ENCODE measurements at regions not wholly inside any gene's neighbourhood (a gene's known extent, or its start where the extent isn't known, plus 50 kb on each side); places are given as distances from the start of the nearest gene placed in this dataset.

DNA sequence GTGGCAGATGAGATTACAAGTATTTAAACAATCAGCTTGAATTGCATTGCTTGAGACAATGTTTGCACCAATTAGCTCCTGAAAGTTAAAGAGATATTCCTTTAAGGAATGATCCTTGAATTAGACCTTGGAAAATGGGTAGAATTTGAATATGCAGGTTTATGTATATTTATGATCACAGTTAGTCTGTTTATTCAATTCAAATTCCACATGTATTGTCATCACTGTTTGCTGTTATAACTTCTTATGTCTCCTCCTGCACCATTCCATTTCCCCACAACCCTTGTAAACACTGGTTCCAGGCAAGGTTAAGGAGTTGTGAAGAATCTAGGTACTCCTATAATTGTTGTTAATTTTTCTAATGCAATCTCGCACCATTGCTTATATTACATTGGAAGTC, 518.2 kb upstream of the PBX1 start:
- no peaks in the 10 kb centered on the region for H3K36me3 Mint-ChIP-seq (ENCODE audit: insufficient read depth)
- H3K4me1 Mint-ChIP-seq (ENCODE audit: low read depth): no peaks in the 10 kb centered on the region
- H3K27me3 Mint-ChIP-seq (ENCODE audit: low read depth): no peaks in the 10 kb centered on the region
- ATAC-seq (no peak), DNase-seq (no peak)
- no peak overlapping the region for H3K4me3 Mint-ChIP-seq
- peaks cover 3% of the 10 kb centered on the region for H3K9me3 Mint-ChIP-seq

DNA sequence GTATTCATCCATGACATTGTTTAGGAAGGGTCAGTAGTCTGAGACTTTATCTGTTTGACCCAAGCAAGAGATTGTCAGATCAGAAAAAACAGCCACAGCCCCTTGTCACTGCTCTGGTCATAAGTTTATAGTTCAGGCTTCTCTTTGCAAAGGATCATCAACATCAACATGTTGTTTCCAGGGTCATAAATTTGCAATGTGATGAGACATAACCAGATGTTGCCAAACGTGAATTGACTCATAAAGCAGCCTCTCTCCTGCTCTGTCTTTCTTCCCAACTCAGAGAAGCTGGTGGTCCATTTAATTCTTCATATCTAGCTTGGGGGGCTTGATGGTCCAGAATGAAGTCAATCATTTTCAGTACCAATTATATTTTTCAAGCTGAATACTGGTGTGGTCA, 507.2 kb upstream of the PBX1 start:
- ATAC-seq (no peak), DNase-seq (no peak)
- no peaks in the 10 kb centered on the region for H3K4me1 Mint-ChIP-seq (ENCODE audit: low read depth)
- no peaks in the 10 kb centered on the region for H3K27me3 Mint-ChIP-seq (ENCODE audit: low read depth)
- H3K36me3 Mint-ChIP-seq (ENCODE audit: insufficient read depth): no peaks in the 10 kb centered on the region
- peaks cover 17% of the 10 kb centered on the region for H3K9me3 Mint-ChIP-seq
- no peak overlapping the region for H3K4me3 Mint-ChIP-seq

DNA sequence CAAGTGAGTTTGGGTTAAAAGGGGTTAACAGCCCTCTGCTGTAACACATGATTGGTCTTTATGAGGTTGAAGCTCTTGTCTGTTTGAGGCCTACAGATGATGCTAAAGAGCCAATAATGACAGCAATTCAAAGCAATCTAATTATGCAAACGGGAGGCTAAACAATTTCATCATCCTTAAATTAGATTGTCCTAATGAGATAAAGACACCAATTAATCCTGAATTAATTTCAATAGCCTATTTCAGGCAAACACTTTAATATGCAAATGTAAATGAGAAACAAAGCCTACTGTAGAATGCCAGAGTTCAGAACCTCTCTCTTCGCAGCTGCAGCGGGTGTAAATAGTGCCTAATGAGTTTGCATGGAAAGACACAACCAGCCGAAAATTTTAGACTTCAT, 504.7 kb upstream of the PBX1 start:
- no peaks in the 10 kb centered on the region for H3K36me3 Mint-ChIP-seq (ENCODE audit: insufficient read depth)
- peaks cover 18% of the 10 kb centered on the region for H3K9me3 Mint-ChIP-seq
- no peaks in the 10 kb centered on the region for H3K4me1 Mint-ChIP-seq (ENCODE audit: low read depth)
- no peak overlapping the region for H3K4me3 Mint-ChIP-seq
- no peaks in the 10 kb centered on the region for H3K27me3 Mint-ChIP-seq (ENCODE audit: low read depth)
- ATAC-seq: no peak
- DNase-seq: no peak

DNA sequence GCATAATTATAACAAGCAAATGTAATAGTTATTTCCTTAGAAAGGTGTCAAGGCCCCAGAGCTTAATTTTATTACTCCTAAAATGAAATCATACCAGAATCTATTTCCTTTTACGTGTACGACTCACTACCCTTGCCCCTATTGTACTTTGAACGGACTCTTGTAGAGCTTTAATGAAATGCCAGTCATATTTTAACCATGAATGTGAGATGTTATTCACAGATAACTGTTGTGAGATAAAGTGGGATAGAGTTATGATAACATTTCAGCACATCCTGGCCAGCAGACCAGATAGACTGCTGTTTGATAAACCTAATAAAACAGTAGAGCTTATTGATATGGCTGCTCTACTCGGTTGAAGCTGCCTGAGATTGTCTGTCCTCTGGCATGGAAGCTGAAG, 500.8 kb upstream of the PBX1 start:
- Mint-ChIP-seq H3K4me1 (ENCODE audit: low read depth) (no peaks in the 10 kb centered on the region), H3K36me3 (ENCODE audit: insufficient read depth) (no peaks in the 10 kb centered on the region), H3K4me3 (no peak overlapping the region), H3K27me3 (ENCODE audit: low read depth) (no peaks in the 10 kb centered on the region), H3K9me3 (peaks cover 20% of the 10 kb centered on the region)
- ATAC-seq (no peak), DNase-seq (no peak)

DNA sequence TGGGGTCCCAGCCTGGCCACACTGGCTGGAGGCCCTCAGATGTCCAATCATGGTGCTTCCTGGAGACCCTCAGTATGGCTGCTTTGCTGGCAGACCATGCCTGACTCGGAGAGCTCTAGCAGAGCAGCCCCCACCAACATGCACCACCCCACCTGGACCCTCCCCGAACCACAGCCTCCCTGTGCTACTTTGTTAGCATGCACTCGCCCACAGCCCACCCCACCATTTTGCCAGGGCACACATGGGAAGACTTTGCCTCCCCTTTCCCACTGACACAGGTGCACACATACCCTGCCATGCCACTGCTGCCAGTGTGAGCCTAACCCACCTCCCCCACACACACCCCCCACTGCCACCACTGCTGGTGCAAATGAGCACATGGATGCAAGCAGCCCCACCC, 497.5 kb upstream of the PBX1 start:
- Mint-ChIP-seq H3K4me1 (ENCODE audit: low read depth) (no peaks in the 10 kb centered on the region), H3K9me3 (peaks cover 10% of the 10 kb centered on the region), H3K27me3 (ENCODE audit: low read depth) (no peaks in the 10 kb centered on the region), H3K4me3 (no peak overlapping the region), H3K36me3 (ENCODE audit: insufficient read depth) (no peaks in the 10 kb centered on the region)
- peak in 1 of 2 donors; percentile 23 for ATAC-seq
- no peak for DNase-seq

DNA sequence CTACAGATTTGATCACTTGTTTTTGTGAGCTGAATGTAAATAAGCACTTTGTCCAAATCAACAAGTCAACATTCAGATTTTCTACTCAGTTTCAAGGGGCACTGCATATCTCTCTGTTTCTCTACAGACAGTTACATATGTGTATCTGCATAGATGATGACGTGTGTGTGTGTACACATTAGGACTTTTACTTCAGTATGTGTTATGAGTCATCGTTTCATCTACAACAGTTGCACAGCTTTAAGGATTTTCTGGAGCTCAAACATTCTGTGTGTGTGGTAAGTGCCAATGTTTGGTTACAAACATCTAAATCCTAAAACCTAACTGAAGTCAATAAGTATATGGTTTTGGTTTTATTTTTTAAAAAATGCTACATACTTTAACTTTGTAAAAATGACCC, 494.5 kb upstream of the PBX1 start:
- DNase-seq (no peak), ATAC-seq (no peak)
- H3K9me3 Mint-ChIP-seq: peaks cover 12% of the 10 kb centered on the region
- no peaks in the 10 kb centered on the region for H3K4me1 Mint-ChIP-seq (ENCODE audit: low read depth)
- no peak overlapping the region for H3K4me3 Mint-ChIP-seq
- H3K27me3 Mint-ChIP-seq (ENCODE audit: low read depth): no peaks in the 10 kb centered on the region
- H3K36me3 Mint-ChIP-seq (ENCODE audit: insufficient read depth): no peaks in the 10 kb centered on the region

DNA sequence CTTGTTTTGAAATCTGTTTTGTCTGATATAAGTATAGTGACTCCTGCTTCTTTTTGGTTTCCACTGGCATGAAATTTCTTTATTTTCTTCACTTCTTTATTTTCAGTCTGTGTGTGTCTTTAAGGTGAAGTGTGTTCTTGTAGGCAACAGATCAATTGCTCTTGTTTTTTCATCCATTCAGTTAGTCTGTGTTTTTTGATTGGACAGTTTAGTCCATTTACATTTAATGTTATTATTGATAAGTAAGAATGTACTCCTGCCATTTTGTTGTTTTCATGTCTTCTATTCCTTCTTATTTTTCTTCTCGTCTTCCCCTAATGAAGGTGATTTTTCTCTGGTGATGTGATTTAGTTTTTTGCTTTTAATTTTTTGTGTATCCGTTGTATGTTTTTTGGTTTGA, 487.7 kb upstream of the PBX1 start:
- Mint-ChIP-seq H3K4me3 (no peak overlapping the region), H3K36me3 (ENCODE audit: insufficient read depth) (no peaks in the 10 kb centered on the region), H3K27me3 (ENCODE audit: low read depth) (no peaks in the 10 kb centered on the region), H3K4me1 (ENCODE audit: low read depth) (no peaks in the 10 kb centered on the region), H3K9me3 (peaks cover 37% of the 10 kb centered on the region)
- ATAC-seq: no peak
- no peak for DNase-seq

DNA sequence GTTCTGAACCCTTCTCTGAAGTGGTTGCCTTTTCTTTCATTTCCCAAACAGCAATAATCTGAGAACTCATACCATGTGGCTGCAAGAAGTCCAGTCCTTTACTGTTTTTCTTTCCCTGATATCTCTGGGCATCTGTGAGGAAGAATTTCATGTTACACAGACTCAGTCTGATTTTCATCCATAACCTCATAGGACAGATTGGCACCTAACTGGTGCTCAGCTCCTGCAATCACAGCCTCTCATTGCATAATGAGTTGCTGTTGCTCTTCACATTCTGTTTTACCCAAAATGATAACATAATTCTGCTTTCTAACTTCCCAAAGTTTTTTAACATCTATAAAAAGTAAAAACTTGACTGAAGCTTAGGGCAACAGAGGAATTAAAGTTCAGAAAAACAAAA, 472.2 kb upstream of the PBX1 start:
- no peaks in the 10 kb centered on the region for H3K4me1 Mint-ChIP-seq (ENCODE audit: low read depth)
- H3K4me3 Mint-ChIP-seq: no peak overlapping the region
- H3K27me3 Mint-ChIP-seq (ENCODE audit: low read depth): no peaks in the 10 kb centered on the region
- H3K36me3 Mint-ChIP-seq (ENCODE audit: insufficient read depth): no peaks in the 10 kb centered on the region
- peaks cover 16% of the 10 kb centered on the region for H3K9me3 Mint-ChIP-seq
- no peak for ATAC-seq
- DNase-seq: no peak

DNA sequence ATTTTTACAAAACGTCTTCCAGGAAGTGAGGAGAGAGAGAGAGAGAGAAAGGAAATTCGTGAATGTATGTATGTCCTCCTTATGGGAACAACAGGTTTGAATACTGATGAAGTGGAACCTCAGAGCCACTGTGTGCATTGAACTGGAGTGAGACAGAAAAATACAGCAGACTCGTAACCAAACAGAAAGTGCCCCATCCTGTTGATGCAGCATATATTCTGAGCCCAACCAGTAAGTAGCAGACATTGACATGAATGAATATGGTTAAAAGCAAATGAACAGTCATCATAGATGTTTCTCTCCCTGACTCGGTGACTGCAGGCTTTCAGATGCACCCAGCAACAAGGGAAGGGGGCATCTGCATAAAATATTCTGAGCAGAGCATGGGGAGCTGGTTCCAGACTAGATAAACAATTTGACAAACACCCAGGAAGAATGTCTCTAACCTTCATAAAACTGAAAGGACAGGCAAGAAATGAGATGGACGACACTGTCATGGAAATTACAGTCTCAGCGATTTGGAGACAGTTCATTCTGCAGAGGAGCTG, 471.0 kb upstream of the PBX1 start:
- no peaks in the 10 kb centered on the region for H3K27me3 Mint-ChIP-seq (ENCODE audit: low read depth)
- peaks cover 18% of the 10 kb centered on the region for H3K9me3 Mint-ChIP-seq
- H3K36me3 Mint-ChIP-seq (ENCODE audit: insufficient read depth): no peaks in the 10 kb centered on the region
- no peaks in the 10 kb centered on the region for H3K4me1 Mint-ChIP-seq (ENCODE audit: low read depth)
- DNase-seq: no peak
- no peak overlapping the region for H3K4me3 Mint-ChIP-seq
- ATAC-seq: no peak

DNA sequence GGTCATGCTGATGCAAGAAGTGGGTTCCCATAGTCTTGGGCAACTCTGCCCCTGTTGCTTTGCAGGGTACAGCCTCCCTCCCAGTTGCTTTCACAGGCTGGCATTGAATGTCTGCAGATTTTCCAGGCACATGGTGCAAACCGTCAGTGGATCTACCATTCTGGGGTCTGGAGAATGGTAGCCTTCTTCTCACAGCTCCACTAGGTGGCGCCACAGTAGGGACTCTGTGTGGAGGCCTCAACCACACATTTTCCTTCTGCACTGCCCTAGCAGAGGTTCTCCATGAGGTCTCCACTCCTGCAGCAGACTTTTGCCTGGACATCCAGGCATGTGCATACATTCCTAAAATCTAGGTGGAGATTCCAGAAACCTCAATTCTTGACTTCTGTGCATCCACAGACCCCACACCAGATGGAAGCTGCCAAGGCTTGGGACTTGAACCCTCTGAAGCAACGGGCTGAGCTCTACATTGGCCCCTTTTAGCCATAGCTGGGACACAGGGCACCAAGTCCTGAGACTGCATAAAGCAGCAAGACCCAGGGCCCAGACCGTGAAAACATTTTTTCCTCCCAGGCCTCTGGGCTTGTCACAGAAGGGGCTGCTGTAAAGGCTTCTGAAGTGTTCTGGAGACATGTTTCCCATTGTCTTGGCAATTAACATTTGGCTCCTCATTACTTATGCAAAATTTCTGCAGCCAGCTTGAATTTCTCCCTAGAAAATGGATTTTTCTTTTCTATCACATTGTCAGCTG, 466.2 kb upstream of the PBX1 start:
- no peaks in the 10 kb centered on the region for H3K27me3 Mint-ChIP-seq (ENCODE audit: low read depth)
- DNase-seq: no peak
- ATAC-seq: no peak
- no peaks in the 10 kb centered on the region for H3K36me3 Mint-ChIP-seq (ENCODE audit: insufficient read depth)
- H3K4me1 Mint-ChIP-seq (ENCODE audit: low read depth): no peaks in the 10 kb centered on the region
- peaks cover 20% of the 10 kb centered on the region for H3K9me3 Mint-ChIP-seq
- H3K4me3 Mint-ChIP-seq: no peak overlapping the region

DNA sequence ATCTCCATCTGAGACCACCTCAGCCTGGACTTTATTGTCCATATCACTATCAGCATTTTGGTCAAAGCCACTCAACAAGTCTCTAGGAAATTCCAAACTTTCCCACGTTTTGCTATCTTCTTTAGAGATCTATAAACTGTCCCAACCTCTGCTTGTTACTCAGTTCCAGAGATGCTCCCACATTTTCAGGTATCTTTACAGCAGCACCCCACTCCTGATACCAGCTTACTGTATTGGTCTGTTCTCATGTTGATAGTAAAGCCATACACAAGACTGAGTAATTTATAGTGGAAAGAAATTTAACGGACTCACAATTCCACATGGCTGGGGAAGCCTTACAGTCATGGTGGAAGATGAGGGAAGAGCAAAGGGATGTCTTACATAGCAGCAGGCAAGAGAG, 465.4 kb upstream of the PBX1 start:
- Mint-ChIP-seq H3K4me3 (no peak overlapping the region), H3K4me1 (ENCODE audit: low read depth) (no peaks in the 10 kb centered on the region), H3K36me3 (ENCODE audit: insufficient read depth) (no peaks in the 10 kb centered on the region), H3K27me3 (ENCODE audit: low read depth) (no peaks in the 10 kb centered on the region), H3K9me3 (peaks cover 16% of the 10 kb centered on the region)
- ATAC-seq: no peak
- DNase-seq: no peak

DNA sequence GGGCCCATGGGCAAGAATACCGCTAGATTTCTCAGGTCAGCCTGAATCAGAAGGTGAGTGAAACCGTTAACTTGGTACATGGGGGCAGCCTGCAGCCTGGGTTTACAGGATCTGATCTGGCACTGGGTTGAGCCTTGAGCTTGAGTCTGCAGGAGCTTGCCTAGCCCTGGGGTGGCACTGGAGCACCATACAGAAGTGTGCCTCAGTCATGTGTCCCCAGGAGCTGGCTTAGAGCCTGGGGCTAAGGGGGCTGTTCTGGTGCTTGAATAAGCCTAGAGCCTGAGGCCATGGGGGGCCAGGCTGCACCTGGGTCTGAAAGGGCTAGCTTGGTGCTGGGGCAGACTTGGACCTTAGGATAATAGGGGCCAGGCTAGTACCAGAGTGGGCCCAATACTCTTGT, 457.2 kb upstream of the PBX1 start:
- H3K36me3 Mint-ChIP-seq (ENCODE audit: insufficient read depth): no peaks in the 10 kb centered on the region
- no peaks in the 10 kb centered on the region for H3K27me3 Mint-ChIP-seq (ENCODE audit: low read depth)
- DNase-seq: no peak
- H3K4me3 Mint-ChIP-seq: no peak overlapping the region
- H3K4me1 Mint-ChIP-seq (ENCODE audit: low read depth): no peaks in the 10 kb centered on the region
- ATAC-seq: no peak
- H3K9me3 Mint-ChIP-seq: peaks cover 8% of the 10 kb centered on the region

DNA sequence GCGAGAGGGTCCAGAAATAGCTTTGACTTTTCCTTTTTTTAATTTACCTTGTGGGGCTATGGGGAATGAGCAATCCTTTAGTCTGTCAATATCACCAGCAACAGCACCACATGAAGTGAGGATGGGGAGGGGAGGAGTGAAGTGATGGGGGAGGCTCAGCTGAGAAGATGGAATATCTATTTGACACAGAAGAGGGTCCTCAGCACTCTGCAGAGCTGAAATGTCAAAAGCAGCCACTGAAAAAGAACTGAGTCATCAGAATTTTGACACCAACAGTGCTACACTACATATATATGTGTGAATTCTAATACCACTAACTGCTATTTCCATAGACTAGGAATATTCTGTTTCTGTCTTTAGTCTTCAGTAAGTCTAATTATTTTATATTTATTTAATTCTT, 427.0 kb upstream of the PBX1 start:
- Mint-ChIP-seq H3K9me3 (peaks cover 4% of the 10 kb centered on the region), H3K4me3 (no peak overlapping the region), H3K36me3 (ENCODE audit: insufficient read depth) (no peaks in the 10 kb centered on the region), H3K4me1 (ENCODE audit: low read depth) (no peaks in the 10 kb centered on the region), H3K27me3 (ENCODE audit: low read depth) (no peaks in the 10 kb centered on the region)
- DNase-seq: no peak
- ATAC-seq: no peak

DNA sequence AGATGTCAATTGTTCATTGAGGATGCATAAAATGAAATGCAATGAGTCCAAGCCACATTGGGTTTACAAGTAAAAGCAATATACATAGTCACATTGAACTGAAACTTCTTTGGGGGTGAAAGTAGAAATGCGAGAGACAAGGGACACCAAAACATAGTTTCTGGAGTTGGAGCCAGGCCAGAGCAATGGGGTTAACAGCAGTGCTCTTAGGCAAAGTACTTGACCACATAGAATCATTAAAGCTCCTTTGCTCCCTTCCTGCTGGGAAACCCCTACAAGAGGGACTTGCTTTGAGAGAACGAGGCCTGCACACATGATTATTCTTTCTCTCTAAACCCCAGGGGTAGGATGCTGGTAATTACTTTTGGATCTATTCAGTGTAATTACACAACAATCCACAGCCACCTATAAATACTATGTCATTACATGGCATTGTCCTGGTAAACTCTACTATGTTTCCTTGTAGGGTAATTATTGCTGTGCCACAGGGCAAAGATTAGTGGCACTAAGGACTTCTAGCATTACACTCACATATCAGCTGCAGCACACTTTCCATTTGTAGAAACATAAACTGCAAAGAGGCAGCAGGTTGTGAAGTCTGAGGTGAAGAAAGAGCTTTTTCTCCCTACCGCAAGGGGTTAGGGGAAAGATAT, 421.6 kb upstream of the PBX1 start:
- Mint-ChIP-seq H3K9me3 (peaks cover 5% of the 10 kb centered on the region), H3K4me3 (no peak overlapping the region), H3K4me1 (ENCODE audit: low read depth) (no peaks in the 10 kb centered on the region), H3K27me3 (ENCODE audit: low read depth) (no peaks in the 10 kb centered on the region), H3K36me3 (ENCODE audit: insufficient read depth) (no peaks in the 10 kb centered on the region)
- ATAC-seq: no peak
- DNase-seq: no peak

DNA sequence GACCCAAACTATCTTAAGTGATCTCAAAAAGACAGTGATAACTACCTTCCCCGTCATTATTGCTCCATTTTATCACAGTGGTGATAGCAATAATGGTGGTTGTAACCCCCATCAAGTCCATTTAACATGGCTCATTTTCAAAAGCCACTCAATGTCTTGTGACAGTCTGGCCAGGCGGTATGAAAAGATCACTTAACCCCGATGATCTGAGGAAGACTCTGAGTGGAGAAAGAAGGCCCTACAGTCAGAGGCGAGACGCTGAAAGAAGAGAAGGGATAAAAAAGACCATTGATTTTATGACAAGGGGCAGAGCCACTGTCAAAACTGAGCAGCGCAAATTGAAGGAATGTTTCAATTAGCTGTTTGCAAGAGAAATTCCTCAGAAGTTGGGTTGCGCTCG, 417.2 kb upstream of the PBX1 start:
- Mint-ChIP-seq H3K36me3 (ENCODE audit: insufficient read depth) (no peaks in the 10 kb centered on the region), H3K4me1 (ENCODE audit: low read depth) (no peaks in the 10 kb centered on the region), H3K9me3 (peaks cover 13% of the 10 kb centered on the region), H3K4me3 (no peak overlapping the region), H3K27me3 (ENCODE audit: low read depth) (no peaks in the 10 kb centered on the region)
- DNase-seq (no peak), ATAC-seq (no peak)
